NCI-H2171 treated with DMSO at 0.1 percent for 48 hours (cell line): ENCODE measurements at regions not wholly inside any gene's neighbourhood (a gene's known extent, or its start where the extent isn't known, plus 50 kb on each side); places are given as distances from the start of the nearest gene placed in this dataset.
"Not testable (repeated sequence)": the region's sequence is repeated elsewhere in the genome, so short reads cannot be mapped to it uniquely, and the experiment has no call there.

Source experiments
- DNase-seq: peaks from one replicate; lab custom pipeline; 2025; lab: John Stamatoyannopoulos, UW

DNA sequence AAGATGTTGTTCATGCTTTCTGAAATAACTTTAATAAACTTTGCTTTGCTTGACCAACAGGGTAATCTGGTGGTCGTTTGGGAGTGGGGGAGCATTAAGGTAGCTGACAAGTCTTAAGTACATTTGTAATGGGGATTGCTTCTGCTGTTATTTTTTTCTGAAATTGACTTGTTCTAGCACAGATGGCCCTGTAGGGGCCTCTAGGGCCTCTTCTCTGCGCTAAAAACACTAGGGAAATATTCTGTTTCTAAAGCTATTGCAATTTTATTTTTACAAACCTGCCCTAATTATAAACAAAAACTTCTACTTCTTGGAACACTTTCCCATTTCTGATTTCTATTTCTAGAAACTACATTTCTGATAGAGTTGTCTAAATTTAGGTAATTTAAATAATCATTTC, 191.3 kb upstream of the KCNJ3 start:
- DNase-seq, result peak; percentile 63

DNA sequence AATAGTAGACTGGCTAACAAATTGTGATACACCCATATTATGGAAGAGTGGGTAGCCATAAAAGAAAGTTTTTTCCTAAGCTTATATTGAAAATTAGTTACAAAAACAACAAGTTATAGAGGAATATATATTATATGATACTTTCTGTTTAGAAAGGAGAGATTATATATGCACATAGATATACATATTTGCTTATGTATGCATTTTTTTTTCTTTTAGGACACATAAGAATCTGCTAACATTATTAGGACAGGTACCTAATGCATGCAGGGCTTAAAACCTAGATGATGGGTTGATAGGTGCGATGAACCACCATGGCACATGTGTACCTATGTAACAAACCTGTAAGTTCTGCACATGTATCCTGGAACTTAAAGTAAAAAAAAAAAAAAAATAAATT, 179.6 kb upstream of the KCNJ3 start:
- DNase-seq, result no peak

- not testable (repeated sequence) for DNase-seq
Measured at GRCh38 chr2:154520951-154521350, 177.5 kb upstream of the KCNJ3 start.

DNA sequence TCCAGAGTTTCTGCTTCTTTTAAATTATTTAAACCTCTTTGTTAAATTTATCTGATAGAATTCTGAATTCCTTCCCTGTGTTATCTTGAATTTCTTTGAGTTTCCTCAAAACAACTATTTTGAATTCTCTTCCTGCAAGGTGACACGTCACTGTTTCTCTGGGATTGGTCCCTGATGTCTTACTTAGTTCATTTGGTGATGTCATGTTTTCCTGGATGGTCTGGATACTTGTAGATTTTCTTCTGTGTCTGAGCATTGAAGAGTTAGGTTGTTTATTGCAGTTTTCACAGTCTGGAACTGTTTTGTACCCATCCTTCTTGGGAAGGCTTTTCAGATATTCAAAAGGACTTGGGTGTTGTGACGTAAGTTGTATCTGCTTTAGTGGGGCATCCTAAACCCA, 172.3 kb upstream of the KCNJ3 start:
- DNase-seq, result no peak

DNA sequence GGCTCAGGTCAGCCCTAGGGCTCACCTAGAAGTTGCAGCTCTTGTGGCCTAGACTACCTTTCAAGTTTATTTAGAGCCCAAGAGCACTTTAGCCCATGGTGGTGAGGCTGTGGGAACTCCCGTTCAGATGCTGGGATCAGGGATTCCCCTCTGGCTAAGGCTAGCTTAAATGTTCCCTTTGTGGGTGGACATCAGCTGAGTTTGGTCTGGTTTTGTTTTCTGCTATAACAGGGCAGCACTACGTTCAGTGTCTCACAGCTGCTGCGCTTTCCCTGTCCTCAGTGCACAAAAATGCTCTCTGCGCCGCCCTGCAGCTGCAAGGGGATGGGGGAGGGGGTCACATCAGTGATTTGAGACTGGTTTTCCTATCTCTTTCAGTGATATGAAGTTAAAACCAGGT, 170.5 kb upstream of the KCNJ3 start:
- no peak for DNase-seq

GRCh38 chr2:154532004-154532403, 166.5 kb upstream of the KCNJ3 start:
- no peak for DNase-seq

GRCh38 chr2:154532763-154533162, 165.7 kb upstream of the KCNJ3 start:
- no peak for DNase-seq

DNA sequence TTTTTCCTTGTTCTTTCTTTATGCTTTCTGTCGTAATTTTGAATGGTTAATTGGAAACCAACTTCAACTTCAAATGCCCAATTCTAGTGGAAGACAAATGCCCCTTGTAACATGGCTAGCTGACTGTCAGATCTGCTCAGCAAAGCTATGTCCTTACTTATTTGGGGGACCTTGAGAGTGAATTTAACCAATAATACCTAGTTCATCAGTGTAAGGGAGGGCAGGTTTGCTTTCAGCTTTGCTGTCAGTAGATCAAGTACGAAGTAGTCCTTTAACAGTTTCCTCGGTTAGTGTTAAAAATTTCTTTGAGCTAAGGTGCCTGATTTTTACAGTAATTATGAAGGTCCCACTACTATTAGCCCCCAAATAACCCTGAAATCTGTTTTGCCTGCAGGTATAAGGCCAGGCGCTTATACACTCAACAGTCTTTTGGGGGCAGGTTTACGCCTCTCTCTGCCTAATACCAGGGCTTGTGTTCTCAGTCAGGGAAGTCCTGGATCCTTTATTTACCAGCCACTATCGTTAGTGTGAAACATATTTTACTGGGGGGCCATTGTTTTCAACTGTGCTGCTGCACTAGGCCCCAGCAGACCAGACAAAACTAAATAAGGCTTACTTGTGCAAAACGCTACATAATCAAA, 165.1 kb upstream of the KCNJ3 start:
- no peak for DNase-seq

- no peak for DNase-seq
Measured at GRCh38 chr2:154537024-154537423, 161.5 kb upstream of the KCNJ3 start.

- no peak for DNase-seq
Measured at GRCh38 chr2:154537843-154538450, 160.5 kb upstream of the KCNJ3 start.

DNA sequence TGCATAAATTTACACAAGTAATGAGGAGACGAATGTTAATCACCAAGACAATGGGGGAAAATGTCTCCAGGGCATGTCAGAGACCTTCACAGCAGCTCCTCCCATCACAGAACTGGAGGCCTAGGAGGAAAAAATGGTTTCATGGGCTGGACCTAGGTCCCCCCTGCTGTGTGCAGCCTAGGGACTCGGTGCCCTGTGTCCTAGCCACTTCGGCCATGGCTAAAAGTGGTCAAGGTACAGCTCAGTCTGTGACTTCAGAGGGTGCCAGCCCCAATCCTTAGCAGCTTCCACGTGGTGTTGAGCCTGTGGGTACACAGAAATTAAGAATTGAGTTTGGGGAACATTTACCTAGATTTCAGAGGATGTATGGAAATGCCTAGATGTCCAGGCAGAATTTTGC, 152.2 kb upstream of the KCNJ3 start:
- no peak for DNase-seq

DNA sequence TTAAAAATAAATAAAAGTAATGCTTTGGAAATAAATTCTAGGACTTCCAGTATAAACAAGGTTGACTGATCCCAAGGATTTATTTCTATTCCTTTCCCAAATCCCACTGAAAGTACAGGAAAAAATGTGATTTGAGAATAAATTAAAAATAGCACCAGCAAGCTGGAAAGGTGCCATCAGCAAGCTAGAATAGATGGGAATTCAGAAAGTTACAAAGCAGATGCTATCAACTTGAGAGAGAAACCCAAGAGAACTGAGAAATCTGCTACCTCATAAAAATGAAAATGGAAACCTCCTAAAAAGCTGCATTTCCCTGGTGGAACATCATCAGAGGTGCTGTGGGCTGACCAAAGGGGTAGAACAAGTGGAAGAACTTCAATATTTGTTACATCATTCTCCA, 148.6 kb upstream of the KCNJ3 start:
- no peak for DNase-seq

DNA sequence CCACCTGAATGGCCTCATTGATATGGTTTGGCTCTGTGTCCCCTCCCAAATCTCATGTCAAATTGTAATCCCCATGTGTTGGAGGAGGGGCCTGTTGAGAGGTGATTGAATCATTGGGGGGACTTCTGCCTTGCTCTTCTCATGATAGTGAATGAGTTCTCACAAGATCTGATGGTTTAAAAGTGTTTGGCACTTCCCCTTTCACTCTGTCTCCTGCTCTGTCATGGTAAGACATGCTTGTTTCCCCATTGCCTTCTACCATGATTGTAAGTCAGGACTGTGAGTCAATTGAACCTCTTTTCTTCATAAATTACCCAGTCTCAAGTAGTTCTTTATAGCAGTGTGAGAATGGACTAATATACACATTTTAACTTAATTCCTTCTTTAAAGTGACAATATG, 146.8 kb upstream of the KCNJ3 start:
- no peak for DNase-seq

DNA sequence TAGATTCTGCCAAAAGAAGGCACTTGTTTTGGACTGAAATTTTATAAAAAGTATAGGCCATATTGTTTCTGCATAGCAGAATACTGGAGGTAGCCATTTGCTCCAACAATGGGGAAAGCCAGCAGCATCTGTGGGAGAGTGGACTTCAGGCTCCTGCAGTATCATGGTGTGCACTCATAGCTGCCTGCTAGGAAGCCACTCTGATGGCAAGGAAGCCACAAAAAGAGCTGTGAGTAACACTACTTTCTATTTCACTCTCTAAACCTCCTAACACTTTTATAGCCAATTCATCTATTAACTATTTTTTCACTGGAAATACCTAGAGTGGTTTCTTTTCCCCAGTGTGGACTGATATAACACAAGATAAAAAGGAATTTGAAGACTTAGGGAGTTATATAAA, 144.4 kb upstream of the KCNJ3 start:
- no peak for DNase-seq

GRCh38 chr2:154555710-154556109, 142.8 kb upstream of the KCNJ3 start:
- DNase-seq, result no peak

DNA sequence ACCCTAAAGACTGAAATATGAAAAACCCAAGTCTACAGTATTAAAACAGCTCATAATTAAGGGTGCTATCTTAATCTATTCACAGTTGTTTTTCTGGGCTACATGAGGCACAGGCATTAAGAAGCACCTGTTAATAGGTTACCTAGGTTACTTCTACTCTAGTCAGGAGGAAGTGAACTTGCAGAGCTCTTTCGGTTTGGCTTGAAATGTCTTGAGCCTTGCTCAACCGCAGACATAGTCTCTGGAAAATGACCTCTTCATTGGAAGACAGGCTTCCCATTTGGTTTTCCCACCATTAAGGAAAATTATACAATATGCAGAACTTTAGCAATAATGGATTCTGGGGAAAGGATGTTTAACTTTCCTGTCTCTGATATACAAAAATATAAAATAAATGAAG, 142.3 kb upstream of the KCNJ3 start:
- no peak for DNase-seq

DNA sequence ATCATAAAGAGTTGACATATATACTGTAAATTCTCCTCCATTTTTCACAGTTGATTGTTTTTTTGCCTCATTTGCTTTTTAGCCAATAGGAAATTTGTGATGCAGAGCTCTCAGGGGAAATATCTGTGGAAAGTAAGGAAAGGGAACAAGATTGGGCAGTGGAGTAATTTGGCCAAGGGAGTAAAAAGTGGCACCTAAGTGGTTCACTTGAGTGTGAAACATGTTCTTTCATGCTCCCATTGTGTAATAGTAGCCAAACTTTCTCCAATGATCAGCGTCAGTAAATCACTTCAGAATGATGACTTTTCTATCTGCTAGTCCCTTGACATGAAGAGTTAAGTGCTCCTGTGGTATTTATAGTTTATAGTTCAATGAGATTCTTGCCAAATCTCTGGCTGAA, 141.9 kb upstream of the KCNJ3 start:
- no peak for DNase-seq

DNA sequence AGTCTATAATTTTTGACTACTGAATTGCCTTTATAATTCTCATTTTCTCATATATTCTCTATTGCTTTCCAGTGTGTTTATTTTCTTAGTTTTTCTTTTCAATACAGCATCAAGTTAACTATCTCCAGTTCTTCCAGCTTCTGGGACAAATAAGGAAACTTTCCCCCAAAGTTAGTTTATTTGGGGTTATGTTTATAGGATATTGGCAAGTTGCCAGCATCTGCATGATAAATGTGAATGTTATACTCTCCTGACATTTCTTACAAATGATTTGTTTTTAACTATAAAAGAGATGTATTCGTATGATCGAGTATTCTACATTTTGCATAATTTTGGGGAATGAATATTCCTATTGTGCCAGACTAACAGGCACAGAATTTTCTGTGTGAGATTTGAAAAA, 140.6 kb upstream of the KCNJ3 start:
- DNase-seq, result no peak

- no peak for DNase-seq
Measured at GRCh38 chr2:154565433-154565832, 133.1 kb upstream of the KCNJ3 start.

DNA sequence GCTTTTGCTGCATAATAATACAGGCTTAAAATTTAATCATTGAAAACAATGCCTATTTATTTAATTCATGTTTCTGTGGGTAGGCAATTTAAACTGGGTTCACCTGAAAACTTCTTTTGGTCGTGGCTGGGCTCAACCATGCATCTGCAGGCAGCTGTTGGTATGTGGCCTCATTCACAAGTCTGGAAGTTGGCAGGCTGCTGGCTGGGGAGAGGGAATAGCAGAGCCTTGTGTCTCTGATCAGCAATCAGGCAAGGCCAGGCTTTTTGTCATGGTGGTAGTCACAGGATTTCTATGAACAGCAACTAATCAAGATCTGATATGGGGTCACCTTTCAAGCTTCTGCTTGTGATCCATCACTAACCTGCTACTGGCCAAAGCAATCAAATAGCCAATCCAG, 130.1 kb upstream of the KCNJ3 start:
- DNase-seq, result no peak

- DNase-seq, result no peak
Measured at GRCh38 chr2:154570501-154570900, 128.0 kb upstream of the KCNJ3 start.

DNA sequence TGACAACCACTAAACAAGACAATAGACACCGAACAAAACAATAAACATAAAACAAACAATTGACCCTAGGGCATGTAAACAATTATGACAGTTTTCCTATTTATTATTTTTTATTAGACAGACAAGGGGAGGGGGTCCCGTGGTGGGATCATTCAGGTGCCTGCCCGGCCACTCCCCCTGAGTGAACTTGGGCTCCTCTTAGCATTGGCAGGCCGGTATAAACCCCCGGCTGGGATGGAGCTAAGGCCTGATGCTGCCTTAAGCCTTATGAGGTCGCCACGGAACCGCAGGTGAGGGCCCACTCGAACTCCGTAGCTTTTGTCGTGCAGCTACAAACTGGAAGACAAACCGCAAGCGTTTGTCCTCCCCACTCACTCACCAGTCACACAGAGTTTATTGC, 121.8 kb upstream of the KCNJ3 start:
- DNase-seq, result not testable (repeated sequence)

GRCh38 chr2:154577390-154577789, 121.1 kb upstream of the KCNJ3 start:
- DNase-seq, result no peak

- DNase-seq, result no peak
Measured at GRCh38 chr2:154580767-154581166, 117.7 kb upstream of the KCNJ3 start.
